ENCODE measurements at regions not wholly inside any gene's neighbourhood (a gene's known extent, or its start where the extent isn't known, plus 50 kb on each side); places are given as distances from the start of the nearest gene placed in this dataset.

- DNase-seq (ENCODE audit: low read depth in 3 of 3, low spot score in 2 of 3): no peak
Measured at GRCh38 chr12:75908961-75909605, 122.5 kb downstream of the PHLDA1 start.

- no peak for DNase-seq (ENCODE audit: low read depth in 3 of 3, low spot score in 2 of 3)
Measured at GRCh38 chr12:75905922-75906321, 125.7 kb downstream of the PHLDA1 start.

GRCh38 chr12:75900781-75901254 is 130.8 kb downstream of the PHLDA1 start:
- no peak for DNase-seq (ENCODE audit: low read depth in 3 of 3, low spot score in 2 of 3)

DNA sequence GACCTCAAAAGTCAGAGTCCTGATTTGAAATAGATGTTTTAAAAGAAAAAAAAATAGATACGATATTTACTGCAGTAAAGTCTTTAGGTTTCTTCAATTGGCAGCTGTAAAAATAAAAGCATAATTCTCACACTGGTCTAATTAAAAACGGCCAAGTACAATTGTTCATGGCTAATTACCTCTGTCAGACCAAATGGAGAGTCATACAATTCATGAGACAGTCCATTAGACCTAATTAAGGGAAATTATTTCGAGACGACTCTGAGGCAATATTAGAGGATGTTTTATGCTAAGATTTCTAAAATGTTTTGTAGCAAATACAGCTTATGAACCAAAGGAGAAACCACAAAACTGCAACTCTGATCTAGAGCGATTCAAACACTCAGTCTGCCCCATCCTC is 131.3 kb downstream of the PHLDA1 start:
- DNase-seq (ENCODE audit: low read depth in 3 of 3, low spot score in 2 of 3): no peak

DNA sequence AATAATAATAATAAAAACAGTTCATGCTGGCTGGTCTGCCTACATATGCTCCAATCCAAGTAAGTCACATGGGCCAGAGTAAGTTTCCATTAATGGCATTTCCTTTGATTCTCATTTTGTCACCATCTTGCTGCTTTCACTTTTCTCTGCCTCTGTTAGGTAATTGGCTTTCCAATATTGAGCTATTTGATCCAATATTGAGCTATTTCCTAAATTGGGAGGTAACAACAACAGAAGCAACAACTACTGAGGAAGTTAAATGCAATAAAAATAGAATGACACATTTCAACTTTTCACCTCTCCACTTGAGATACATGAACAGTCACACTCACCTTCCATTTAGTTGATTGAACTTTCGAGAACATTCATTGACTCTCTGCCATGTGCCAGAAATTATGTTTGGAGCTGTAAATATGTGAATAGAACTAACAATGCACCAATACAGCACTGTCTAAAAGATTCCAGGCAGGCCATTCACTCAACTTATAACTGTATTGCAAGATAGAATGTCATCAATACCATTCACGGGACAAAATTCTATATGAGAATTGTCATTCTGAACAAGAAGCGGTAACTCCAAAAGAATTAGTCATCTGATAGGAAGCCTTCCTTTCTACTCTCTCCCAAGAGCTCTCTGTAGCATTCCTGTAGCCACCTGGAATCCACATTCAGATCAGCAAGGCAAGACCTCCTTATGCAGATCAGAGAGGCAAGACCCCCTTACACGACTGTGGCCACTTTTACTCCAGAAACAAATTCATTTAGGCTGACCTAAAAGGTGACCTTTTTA is 136.4 kb downstream of the PHLDA1 start:
- no peak for DNase-seq (ENCODE audit: low read depth in 3 of 3, low spot score in 2 of 3)

GRCh38 chr12:75893765-75894164 is 137.8 kb downstream of the PHLDA1 start:
- DNase-seq (ENCODE audit: low read depth in 3 of 3, low spot score in 2 of 3): no peak

DNA sequence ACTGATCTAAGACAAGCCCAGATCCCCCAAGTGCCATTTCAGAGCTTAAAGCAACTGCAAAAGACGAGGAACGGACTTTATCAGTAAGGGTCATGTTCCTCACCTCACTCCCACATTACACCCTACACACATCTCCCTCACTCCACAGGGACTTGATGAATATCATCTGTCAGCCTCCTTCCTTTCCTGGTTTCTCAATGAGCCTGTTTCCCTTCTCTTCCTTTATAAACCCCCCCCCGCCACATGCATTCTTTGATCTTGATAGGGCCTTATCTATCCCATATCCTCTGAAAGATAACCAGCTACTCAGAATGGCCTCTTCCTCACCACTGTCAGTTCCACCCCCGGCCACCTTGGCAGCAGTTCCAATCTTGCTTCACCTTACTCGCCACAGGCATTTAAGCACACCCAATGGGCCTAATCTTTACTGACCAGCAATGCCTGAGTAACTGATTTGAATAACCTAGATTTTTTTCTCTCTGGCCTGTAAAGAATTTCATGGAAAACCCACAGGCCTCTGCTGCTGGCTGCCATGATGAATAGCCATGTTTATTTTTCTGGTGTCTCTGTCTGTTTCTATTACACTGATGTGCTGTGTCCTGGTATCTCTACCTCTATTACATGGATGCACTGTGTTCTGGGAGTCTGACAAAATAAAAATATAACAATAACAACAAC is 138.7 kb downstream of the PHLDA1 start:
- DNase-seq (ENCODE audit: low read depth in 3 of 3, low spot score in 2 of 3): no peak

- no peak for DNase-seq (ENCODE audit: low read depth in 3 of 3, low spot score in 2 of 3)
Measured at GRCh38 chr12:75891072-75891471, 140.5 kb downstream of the PHLDA1 start.

DNA sequence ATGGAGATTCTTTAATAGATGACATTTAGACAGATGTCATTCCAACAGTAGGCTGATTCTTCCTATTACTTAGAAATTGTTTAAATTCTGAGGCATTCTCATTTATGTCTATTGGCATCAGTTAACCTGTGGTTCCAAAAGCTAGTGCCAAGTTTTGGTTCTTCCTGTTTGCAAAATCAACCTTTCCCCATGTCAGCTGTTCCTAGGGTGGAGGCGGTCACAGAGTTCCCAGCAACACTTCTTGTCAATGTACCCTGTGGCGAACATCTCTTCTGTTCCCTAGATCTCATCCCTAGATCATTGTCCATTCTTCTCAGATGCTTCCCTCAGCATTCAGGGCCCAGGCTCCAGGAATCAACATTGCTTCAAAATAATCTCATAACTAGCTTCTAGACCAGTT is 140.9 kb downstream of the PHLDA1 start:
- DNase-seq (ENCODE audit: low read depth in 3 of 3, low spot score in 2 of 3): no peak

DNA sequence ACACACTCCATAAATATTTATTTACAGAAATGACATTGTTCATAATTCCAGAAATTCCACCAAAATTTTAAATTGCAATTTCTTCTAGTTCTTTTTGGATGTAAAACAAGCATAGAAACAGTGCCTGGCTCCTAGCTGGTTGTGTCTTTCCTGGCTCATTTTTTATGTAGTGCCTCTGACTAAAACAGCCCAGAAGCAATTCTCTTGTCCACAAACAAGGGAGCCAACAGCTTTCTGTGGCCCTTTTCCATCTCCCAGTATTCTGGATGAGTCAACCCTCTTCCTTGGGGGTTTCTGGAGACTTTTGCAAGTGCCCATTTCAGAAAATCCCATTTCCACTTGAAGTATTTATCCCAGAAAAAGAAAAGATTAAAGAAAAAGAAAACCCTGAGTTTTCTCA is 141.4 kb downstream of the PHLDA1 start:
- DNase-seq (ENCODE audit: low read depth in 3 of 3, low spot score in 2 of 3): no peak

DNA sequence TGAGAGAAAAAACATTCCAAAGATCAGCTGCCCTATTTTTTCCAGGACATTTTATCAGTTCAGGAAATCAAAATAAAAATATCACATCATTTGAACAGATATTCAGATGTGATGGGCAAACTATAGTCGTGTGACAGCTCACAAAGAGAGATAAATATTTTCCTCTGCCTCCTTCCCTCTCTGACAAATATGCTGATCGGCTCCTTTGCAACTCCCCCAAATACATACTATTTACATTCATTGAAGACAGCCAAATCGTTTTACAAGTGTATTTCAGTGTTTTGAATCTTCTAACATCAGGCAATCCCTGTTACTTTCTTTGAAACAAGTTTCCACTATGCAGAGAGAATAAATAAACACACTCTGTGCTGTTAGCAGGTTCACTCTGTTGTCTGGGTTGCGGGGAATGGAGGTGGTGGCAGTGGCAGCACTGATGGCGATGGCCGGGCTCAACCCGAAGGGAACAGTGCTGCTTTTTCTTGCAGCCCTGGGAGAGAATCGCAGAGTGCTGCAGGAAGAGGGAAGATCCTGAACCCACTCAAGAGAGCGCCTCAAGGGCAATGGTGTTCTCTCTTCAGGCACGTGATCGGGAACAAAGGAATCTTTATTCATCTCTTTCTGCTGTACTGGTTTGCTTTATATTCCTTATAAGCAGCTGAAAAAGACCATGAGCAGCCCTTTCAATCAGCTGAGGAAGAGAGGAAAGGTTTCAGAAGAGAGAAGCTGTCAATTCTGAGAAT is 142.5 kb downstream of the PHLDA1 start:
- no peak for DNase-seq (ENCODE audit: low read depth in 3 of 3, low spot score in 2 of 3)

- no peak for DNase-seq (ENCODE audit: low read depth in 3 of 3, low spot score in 2 of 3)
Measured at GRCh38 chr12:75888399-75888798, 143.2 kb downstream of the PHLDA1 start.

GRCh38 chr12:75887979-75888378 is 143.6 kb downstream of the PHLDA1 start:
- no peak for DNase-seq (ENCODE audit: low read depth in 3 of 3, low spot score in 2 of 3)

DNA sequence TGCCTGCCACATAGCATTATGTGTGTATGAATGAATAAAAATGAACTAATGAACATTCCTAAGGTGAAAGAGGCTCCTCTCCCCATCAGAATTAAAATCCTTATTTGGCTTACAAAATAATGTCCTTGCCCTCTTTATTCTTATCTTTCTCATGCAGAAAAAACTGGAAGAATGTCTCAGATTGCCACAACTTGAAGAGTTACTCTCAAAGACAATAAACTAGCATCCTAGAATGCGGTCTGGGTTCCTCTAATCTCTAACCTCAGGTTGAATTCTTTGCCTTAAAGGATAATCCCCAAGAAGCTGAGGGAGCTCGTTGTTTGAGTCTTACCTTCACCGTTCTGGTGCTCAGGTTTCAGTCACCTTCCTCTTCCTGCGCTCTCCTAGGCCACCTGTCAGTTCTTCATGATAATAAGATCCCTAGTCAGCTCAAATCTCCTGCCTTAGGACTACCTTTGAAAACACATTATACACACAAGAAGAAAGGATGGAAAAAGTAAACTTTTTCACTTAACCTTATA is 147.1 kb downstream of the PHLDA1 start:
- DNase-seq (ENCODE audit: low read depth in 3 of 3, low spot score in 2 of 3): no peak

GRCh38 chr12:75883241-75883640 is 148.3 kb downstream of the PHLDA1 start:
- DNase-seq (ENCODE audit: low read depth in 3 of 3, low spot score in 2 of 3): no peak

GRCh38 chr12:75882421-75882820 is 149.2 kb downstream of the PHLDA1 start:
- no peak for DNase-seq (ENCODE audit: low read depth in 3 of 3, low spot score in 2 of 3)

DNA sequence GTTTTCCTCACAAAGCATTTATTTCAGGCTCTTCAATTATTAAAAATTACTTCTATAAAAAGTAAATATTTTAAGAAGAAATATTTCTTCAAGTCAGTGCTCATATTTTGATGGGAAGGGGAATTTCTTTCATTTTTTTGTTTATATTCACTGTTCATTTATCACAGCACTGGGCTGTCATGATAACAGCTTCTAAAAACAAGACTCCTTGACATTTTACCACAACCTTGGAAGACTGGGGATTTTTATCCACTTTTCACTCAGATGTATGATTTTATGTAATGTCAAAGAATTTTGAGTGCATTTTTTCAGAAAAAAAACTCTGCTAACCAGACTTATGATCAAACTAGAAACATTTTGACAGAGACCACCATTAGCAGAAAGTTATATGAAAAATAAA is 149.7 kb downstream of the PHLDA1 start:
- no peak for DNase-seq (ENCODE audit: low read depth in 3 of 3, low spot score in 2 of 3)

DNA sequence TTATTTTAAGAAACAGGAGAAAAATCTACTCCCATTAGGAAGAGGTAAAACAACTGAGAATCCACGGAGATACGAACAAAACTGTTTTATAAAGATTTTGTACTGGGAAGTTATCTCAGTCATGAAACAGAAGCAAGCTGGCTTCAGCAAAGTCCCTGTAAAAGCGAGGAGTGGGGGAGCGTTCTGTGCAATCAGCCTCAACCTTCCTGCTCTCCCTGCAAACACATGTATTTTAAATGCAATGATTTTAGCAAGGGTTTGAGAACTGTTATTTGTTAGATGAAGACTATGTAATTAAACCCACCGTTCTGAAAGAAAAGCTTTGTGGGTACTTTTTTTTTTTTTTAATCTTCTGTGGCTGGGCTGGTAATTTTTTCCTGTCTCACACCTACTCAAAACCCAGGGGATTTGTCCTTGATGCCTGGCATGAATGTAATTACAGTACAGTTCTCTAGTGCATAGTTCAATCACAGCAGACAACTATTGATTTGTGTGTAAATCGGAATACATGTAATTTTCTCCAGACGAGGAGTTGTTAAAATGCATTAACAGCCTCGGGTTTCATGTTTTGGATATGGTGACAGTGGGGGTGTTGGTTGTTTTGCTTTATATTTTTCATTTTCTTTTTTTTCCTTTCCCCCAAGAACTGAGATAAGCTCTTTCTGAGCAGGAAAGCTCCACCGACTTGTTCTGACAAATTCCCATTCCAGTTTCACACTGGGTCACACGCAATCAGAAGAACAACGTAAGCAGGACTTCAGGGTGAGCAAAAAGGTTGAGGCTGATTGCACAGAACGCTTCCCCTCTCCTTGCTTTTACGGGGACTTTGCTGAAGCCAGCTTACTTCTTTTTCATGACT is 153.6 kb downstream of the PHLDA1 start:
- no peak for DNase-seq (ENCODE audit: low read depth in 3 of 3, low spot score in 2 of 3)

- no peak for DNase-seq (ENCODE audit: low read depth in 3 of 3, low spot score in 2 of 3)
Measured at GRCh38 chr12:75876832-75877762, 154.5 kb downstream of the PHLDA1 start.

Data from right renal cortex interstitium (tissue), 3 donors.